ENCODE measurements at regions not wholly inside any gene's neighbourhood (a gene's known extent, or its start where the extent isn't known, plus 50 kb on each side); places are given as distances from the start of the nearest gene placed in this dataset.

DNA sequence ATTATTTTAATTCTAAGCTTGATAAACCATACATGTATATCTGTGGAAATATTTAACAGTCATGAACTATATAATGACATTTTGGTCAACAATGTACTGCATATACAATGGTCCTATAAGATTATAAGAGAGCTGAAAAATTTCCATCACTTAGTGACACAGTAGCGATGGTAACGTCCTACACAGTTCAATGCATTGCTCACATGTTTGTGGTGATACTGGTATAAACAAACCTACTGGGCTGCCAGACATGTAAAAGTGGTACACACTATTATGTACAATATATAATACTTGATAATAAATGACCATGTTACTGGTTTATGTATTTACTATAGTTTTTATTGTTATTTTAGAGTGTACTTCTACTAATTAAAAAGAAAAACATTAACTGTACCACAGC, 841.9 kb downstream of the LTN1 start:
- TF ChIP-seq, protein P1, sequence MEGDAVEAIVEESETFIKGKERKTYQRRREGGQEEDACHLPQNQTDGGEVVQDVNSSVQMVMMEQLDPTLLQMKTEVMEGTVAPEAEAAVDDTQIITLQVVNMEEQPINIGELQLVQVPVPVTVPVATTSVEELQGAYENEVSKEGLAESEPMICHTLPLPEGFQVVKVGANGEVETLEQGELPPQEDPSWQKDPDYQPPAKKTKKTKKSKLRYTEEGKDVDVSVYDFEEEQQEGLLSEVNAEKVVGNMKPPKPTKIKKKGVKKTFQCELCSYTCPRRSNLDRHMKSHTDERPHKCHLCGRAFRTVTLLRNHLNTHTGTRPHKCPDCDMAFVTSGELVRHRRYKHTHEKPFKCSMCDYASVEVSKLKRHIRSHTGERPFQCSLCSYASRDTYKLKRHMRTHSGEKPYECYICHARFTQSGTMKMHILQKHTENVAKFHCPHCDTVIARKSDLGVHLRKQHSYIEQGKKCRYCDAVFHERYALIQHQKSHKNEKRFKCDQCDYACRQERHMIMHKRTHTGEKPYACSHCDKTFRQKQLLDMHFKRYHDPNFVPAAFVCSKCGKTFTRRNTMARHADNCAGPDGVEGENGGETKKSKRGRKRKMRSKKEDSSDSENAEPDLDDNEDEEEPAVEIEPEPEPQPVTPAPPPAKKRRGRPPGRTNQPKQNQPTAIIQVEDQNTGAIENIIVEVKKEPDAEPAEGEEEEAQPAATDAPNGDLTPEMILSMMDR (IDR thresholded peaks at IDR 0.05; ENCODE audit: low read depth, low read length, missing control alignments) = no peak
- DNase-seq = no peak
- in situ Hi-C loops (cut with HindIII; ENCODE audit: low pct_ligation_motif_present, low sequenced_read_pairs) = no loop called here
- Histone ChIP-seq H3K27me3 (replicated peaks) (no peaks in the 10 kb centered on the region), H3K4me3 (ENCODE audit: low read depth, low read length) (no peak overlapping the region), H3K27ac (no peak overlapping the region), H3K36me3 (replicated peaks) (no peaks in the 10 kb centered on the region)

DNA sequence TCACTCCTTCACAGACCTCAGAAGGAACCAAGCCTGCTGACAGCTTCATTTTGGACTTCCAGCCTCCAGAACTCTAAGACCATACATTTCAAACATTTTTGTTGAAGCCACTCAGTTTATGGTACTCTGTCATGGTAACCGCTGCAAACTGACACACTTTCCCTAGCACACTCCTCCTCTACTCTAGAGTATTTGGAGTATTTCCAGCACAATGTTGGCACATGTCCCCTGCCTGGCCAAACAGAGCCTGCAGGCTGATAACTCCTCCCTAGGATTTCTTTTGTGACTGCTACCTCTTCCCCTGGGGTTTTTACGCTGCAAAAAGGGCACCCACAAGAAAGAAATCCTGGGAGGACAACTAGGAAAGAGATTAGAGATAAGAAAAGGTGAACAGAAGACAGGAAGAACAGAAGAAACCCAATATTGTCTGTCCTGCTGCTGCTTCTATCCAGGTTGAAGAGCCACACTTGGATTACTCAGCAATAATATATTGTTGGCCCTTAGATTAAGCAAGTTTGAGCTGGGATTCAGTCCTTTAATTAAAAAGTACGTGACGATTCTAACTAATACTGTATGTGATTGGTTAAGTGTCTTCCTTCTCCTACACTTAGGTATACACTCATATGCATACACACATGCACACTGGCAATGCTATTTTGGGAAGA, 844.1 kb downstream of the LTN1 start:
- Histone ChIP-seq H3K27me3 (replicated peaks) (no peaks in the 10 kb centered on the region), H3K27ac (no peak overlapping the region), H3K36me3 (replicated peaks) (no peaks in the 10 kb centered on the region), H3K4me3 (ENCODE audit: low read depth, low read length) (no peak overlapping the region)
- TF ChIP-seq, protein P1 (IDR thresholded peaks at IDR 0.05; ENCODE audit: low read depth, low read length, missing control alignments) = no peak
- DNase-seq = no peak
- in situ Hi-C loops (cut with HindIII; ENCODE audit: low pct_ligation_motif_present, low sequenced_read_pairs) = no loop called here

DNA sequence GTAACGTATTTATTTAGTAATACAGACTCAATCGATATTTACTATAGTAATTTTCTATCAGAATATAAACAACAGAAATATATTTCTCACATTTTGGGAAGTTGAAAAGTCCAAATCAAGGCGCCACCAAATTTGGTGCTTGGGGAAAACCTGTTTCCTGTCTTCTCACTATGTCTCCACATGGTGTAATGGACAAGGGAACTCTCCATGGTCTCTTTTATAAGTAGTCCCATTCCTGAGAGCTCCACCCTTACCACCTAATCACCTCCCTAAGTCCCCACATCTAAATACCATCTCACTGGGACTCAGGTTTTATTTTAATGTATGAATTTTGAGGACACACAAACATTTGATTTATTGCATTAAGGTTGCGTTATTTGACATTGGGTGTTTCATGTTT, 848.0 kb downstream of the LTN1 start:
- Histone ChIP-seq H3K36me3 (replicated peaks) (no peaks in the 10 kb centered on the region), H3K27me3 (replicated peaks) (no peaks in the 10 kb centered on the region), H3K4me3 (ENCODE audit: low read depth, low read length) (no peak overlapping the region), H3K27ac (no peak overlapping the region)
- DNase-seq = no peak
- TF ChIP-seq, protein P1 (IDR thresholded peaks at IDR 0.05; ENCODE audit: low read depth, low read length, missing control alignments) = no peak
- in situ Hi-C loops (cut with HindIII; ENCODE audit: low pct_ligation_motif_present, low sequenced_read_pairs) = no loop called here

DNA sequence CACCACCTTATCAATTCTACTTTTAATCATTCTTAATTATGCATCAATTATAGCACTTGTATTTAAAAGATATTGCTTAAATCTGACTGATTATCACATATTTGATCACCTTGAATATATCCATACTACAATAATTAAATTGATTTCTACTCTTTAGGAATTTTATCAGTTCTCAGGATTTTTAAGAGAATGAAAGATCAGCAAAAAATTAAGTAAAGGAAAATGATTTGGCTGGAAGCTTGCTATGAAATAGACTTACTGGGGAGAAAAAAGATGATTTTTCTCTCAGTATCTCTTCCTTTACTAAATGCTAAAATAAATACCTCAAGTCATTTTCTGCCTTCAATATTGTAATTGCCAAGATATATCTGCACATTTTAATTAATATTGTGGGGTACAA, 848.6 kb downstream of the LTN1 start:
- no peaks in the 10 kb centered on the region for H3K27me3 ChIP-seq (replicated peaks)
- H3K36me3 ChIP-seq (replicated peaks) = no peaks in the 10 kb centered on the region
- H3K4me3 ChIP-seq (ENCODE audit: low read depth, low read length) = no peak overlapping the region
- TF ChIP-seq, protein P1 (IDR thresholded peaks at IDR 0.05; ENCODE audit: low read depth, low read length, missing control alignments) = no peak
- no peak for DNase-seq
- in situ Hi-C loops (cut with HindIII; ENCODE audit: low pct_ligation_motif_present, low sequenced_read_pairs) = no loop called here
- no peak overlapping the region for H3K27ac ChIP-seq

DNA sequence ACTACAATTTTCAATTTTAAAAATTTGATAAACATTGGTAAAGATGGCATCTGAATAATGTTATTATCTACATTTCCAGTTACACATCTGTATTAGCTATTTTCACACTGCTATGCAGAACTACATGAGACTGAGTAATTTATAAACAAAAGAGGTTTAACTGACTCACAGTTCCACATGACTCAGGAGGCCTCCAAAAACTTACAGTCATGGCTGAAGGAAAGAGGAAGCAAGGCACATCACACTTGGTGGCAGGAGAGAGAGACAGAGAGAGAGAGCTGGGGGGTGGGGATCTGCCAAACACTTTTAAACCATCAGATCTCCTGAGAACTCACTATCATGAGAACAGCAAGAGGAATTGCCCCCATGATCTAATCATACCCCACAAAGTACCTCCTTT, 850.0 kb downstream of the LTN1 start:
- DNase-seq = peak; percentile 69
- TF ChIP-seq, protein P1 (IDR thresholded peaks at IDR 0.05; ENCODE audit: low read depth, low read length, missing control alignments) = no peak
- in situ Hi-C loops (cut with HindIII; ENCODE audit: low pct_ligation_motif_present, low sequenced_read_pairs) = no loop called here
- H3K27me3 ChIP-seq (replicated peaks) = no peaks in the 10 kb centered on the region
- no peaks in the 10 kb centered on the region for H3K36me3 ChIP-seq (replicated peaks)
- H3K4me3 ChIP-seq (ENCODE audit: low read depth, low read length) = no peak overlapping the region
- H3K27ac ChIP-seq = peak overlapping the region; percentile 3

DNA sequence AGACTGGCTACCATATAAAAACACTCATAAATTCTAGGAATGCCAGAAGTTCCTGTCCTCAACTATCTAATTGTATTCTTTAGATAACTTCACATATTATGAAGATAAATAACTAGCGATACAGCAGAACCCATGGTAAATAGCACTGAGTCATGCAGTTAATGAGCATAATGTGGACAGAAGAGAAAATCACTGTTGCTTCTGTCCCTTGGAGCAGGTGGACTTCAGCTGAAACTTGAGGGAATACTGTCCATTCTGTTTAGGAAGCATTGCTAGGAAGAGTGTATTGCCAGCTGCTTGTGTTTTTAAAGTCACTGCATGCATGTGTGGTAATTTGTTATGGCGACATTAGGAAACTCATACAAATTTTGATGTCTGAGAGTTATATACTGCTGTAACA, 854.4 kb downstream of the LTN1 start:
- no peaks in the 10 kb centered on the region for H3K36me3 ChIP-seq (replicated peaks)
- no peaks in the 10 kb centered on the region for H3K27me3 ChIP-seq (replicated peaks)
- TF ChIP-seq, protein P1 (IDR thresholded peaks at IDR 0.05; ENCODE audit: low read depth, low read length, missing control alignments) = no peak
- H3K27ac ChIP-seq = no peak overlapping the region
- no peak overlapping the region for H3K4me3 ChIP-seq (ENCODE audit: low read depth, low read length)
- DNase-seq = peak; percentile 3
- in situ Hi-C loops (cut with HindIII; ENCODE audit: low pct_ligation_motif_present, low sequenced_read_pairs) = no loop called here

Measured in brain microvascular endothelial cell (primary cell).